NCI-H2196 treated with DMSO at 0.1 percent for 48 hours (cell line): ENCODE measurements at regions not wholly inside any gene's neighbourhood (a gene's known extent, or its start where the extent isn't known, plus 50 kb on each side); places are given as distances from the start of the nearest gene placed in this dataset.
"Not testable (repeated sequence)": the region's sequence is repeated elsewhere in the genome, so short reads cannot be mapped to it uniquely, and the experiment has no call there.

ENCODE experiments used
- DNase-seq: peaks from one replicate; lab custom pipeline; 2025; ENCODE audit not compliant: unreplicated experiment; lab: John Stamatoyannopoulos, UW

DNA sequence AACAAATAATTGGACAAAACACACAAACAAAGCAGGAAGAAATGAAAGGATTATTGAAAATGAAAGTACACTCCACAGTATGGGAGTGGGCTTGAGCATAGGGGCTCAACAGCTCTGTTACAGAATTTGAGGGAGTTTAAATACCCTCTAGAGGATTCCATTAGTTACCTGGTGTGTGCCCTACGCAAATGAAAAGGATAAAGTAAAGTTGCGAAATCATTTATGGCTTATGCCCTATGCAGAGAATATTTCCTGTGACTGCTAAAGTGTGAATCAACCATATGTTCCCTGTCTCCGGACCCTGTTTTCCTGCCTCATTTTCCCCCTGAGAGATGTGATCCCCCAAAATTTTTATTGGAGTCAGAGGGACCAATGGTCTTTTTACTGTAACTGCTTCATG is 634.6 kb upstream of the CNTNAP2 start:
- DNase-seq: no peak

DNA sequence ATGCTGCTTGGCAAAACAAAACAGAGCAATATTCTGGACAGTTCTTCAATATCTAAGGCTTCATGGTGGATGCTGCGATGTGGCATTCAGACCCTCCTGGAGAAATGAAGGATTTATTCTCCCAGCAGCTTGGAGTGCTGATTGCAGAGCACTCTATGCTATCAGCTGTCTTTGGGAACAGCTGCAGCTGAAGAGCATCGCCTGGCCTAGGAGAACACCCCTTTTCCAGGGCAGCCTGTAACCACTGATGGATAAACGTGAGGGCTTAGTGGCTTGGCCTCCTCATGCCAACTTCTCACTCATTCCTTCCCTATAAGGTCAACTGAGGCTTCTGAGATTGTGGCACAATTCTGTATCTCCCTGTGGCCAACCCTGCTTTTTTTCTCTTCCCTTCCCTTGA is 638.1 kb upstream of the CNTNAP2 start:
- DNase-seq: no peak

- no peak for DNase-seq
Observed at GRCh38 chr7:145474009-145474686, 638.3 kb upstream of the TPK1 start.

DNA sequence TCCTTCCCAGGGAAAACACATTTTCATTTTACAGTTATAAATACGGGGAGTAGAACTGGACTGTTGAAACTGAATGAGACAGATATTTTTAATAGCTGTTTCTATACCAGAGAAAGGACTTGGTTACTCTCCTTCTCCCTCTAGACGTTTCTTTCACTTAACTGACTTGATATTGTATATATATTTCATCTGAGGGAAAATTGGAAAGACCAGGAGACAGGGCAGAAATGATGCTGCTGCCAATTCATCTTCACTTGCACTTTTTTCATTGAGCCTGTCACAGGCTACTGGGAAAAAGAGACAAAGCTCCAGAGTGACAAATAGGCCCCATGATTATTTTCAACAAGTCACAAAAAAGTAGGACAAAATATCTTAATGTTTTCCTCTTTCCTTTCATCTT is 636.0 kb upstream of the TPK1 start:
- no peak for DNase-seq

- DNase-seq: no peak
Observed at GRCh38 chr7:145464287-145464686, 628.4 kb upstream of the TPK1 start.

GRCh38 chr7:145462463-145462862 is 626.6 kb upstream of the TPK1 start:
- no peak for DNase-seq

DNA sequence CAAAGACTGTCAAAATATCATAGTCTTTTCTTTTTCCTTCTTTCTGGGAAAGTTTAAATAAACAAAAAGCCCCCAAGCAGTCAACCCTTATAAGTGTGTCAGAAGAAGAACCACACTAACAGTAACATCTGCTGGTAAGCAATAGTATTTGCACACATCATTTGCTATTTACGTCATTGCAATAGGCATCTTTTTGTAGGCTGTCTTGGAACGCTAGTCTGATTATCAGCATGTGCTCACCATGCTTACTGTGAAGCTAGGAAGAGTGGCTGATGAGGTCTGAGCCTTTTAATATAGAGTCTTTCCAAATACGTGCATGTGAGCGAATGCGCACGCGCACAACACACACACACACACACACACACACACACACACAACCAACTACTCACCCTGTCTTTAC is 599.0 kb upstream of the TPK1 start:
- DNase-seq: no peak

GRCh38 chr7:145431834-145432233 is 596.0 kb upstream of the TPK1 start:
- DNase-seq: no peak

- not testable (repeated sequence) for DNase-seq
Observed at GRCh38 chr7:145418481-145418880, 582.6 kb upstream of the TPK1 start.

- DNase-seq: no peak
Observed at GRCh38 chr7:145411066-145411465, 575.2 kb upstream of the TPK1 start.

GRCh38 chr7:145398758-145399157 is 562.9 kb upstream of the TPK1 start:
- no peak for DNase-seq

GRCh38 chr7:145394126-145394525 is 558.3 kb upstream of the TPK1 start:
- DNase-seq: no peak

- DNase-seq: no peak
Observed at GRCh38 chr7:145382762-145383161, 546.9 kb upstream of the TPK1 start.

- no peak for DNase-seq
Observed at GRCh38 chr7:145378197-145378596, 542.3 kb upstream of the TPK1 start.

- no peak for DNase-seq
Observed at GRCh38 chr7:145360511-145361100, 524.8 kb upstream of the TPK1 start.

DNA sequence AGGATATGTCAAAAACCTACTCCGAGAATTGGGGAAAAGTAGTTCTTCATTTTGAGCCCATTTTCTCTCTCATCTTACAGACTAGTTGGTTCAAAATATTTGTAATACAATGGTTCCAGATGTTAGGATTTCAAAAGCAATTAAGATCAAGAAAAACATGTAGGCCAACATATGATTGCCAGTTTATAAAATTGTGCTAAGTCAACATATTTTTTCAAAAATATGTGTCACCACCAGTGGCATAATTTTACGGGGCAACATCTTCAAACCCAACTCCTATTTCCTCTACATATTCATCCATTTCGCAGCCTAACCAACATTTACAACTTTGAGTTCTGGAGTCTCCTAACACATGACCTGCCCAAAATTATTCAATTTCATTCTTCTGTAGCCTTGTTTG is 514.5 kb upstream of the TPK1 start:
- DNase-seq: no peak

- DNase-seq: not testable (repeated sequence)
Observed at GRCh38 chr7:145349452-145349851, 513.6 kb upstream of the TPK1 start.

DNA sequence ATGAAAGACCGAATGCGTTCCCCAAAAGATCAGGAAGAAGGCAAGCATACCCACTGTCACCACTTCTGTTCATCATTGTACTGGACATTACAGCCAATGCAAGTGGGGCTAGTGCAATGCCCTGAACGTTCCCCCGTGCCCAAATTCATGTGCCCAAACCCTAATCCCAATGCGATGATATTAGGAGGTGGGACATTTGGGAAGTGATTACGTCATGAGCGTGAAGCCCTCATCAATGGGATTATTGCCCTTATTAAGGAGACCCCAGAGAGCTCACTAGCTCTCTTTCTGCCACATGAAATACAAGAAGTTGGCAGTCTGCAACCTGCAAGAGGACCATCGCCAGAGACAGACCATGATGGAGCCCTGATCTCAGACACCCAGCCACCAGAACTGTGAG is 511.4 kb upstream of the TPK1 start:
- no peak for DNase-seq

GRCh38 chr7:145339319-145339718 is 503.5 kb upstream of the TPK1 start:
- DNase-seq: no peak

- no peak for DNase-seq
Observed at GRCh38 chr7:145331522-145331921, 495.7 kb upstream of the TPK1 start.

DNA sequence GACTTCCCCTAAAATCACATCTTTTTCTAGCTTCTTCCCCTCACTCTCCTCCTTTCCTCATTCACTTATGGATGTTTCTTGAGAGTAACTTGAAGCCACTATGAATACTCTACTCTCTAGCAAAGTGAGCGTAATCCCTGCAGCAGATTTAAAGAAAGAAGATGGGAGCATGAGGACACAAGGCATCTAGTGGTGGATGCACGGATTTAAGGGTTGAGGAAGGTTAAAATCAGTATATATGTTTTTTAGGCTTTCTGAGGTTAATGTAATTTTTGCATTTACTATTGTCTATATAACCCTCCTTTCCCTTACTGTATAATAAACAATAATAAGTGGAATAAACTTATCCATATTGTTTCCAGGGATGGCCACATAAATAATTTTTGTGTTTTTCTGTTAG is 495.2 kb upstream of the TPK1 start:
- DNase-seq: no peak

DNA sequence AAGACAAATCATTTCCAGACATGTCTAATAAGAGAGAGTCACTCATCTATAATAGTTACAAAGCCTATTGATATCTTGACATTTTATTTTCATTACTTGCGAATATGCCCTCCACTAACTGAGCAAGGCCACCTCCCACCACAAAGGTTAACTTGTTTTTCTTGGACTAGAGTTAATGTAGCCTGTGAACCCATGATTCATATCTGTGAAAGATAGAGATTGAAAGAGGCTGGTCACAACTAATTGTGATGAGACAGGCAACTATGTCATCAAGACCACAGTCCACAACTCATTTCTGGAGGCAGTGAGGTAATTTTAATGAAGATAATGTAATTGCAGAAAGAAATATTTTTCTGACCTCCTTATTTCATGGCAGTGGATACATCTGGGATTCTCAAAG is 491.8 kb upstream of the TPK1 start:
- DNase-seq: no peak

GRCh38 chr7:145324081-145324480 is 488.2 kb upstream of the TPK1 start:
- no peak for DNase-seq
